Effector memory CD8-positive, alpha-beta T cell (primary cell): ENCODE measurements at regions not wholly inside any gene's neighbourhood (a gene's known extent, or its start where the extent isn't known, plus 50 kb on each side); places are given as distances from the start of the nearest gene placed in this dataset.
"Not testable (repeated sequence)": the region's sequence is repeated elsewhere in the genome, so short reads cannot be mapped to it uniquely, and the experiment has no call there.

Source experiments
- ATAC-seq: fragments of 150-1000 bp; cut with Tn5 transposase; replicated peaks from 2 replicates; pipeline ENCODE4 v1.10.0; 2021; ENCODE audit warnings: mild to moderate bottlenecking, moderate library complexity
- DNase-seq, 3 experiments: peaks; one replicate each; pipeline ENCODE4 v3.0.0; 2021
- H3K27ac Mint-ChIP-seq, 2 donors: one replicate each; pipeline ENCODE4 v1.8.0; 2022; ENCODE audit warnings: mild to moderate bottlenecking in 2 of 2, mixed read lengths in 2 of 2, moderate library complexity in 2 of 2
- H3K27me3 Mint-ChIP-seq, 2 donors: one replicate each; pipeline ENCODE4 v1.8.0; 2022; ENCODE audit warnings: mixed read lengths in 2 of 2
- H3K36me3 Mint-ChIP-seq: one replicate; pipeline ENCODE4 v1.8.0; 2022; ENCODE audit warnings: mild to moderate bottlenecking, moderate library complexity, mixed read lengths; ENCODE audit not compliant: insufficient read depth
- H3K4me1 Mint-ChIP-seq, 2 donors: one replicate each; pipeline ENCODE4 v1.8.0; 2022; ENCODE audit warnings: low read depth in 2 of 2, mixed read lengths in 2 of 2
- H3K4me3 Mint-ChIP-seq, 2 donors: one replicate each; pipeline ENCODE4 v1.8.0; 2022; ENCODE audit warnings: mild to moderate bottlenecking in 2 of 2, mixed read lengths in 2 of 2, moderate library complexity in 2 of 2
- H3K9me3 Mint-ChIP-seq, 2 donors: one replicate each; pipeline ENCODE4 v1.8.0; 2022; ENCODE audit warnings: mixed read lengths in 2 of 2

GRCh38 chr14:105920803-105921755 is 394.7 kb downstream of the TMEM121 start:
- not testable (repeated sequence) for DNase-seq, ATAC-seq, H3K27ac Mint-ChIP-seq, H3K36me3 Mint-ChIP-seq, H3K4me1 Mint-ChIP-seq, H3K4me3 Mint-ChIP-seq, H3K9me3 Mint-ChIP-seq
- H3K27me3 Mint-ChIP-seq, result peaks cover 19 to 64% of the 10 kb centered on the region in 2 donors

- peaks cover 19 to 62% of the 10 kb centered on the region in 2 donors for H3K27me3 Mint-ChIP-seq
These were observed 395.4 kb downstream of the TMEM121 start for GRCh38 chr14:105921781-105922180.

GRCh38 chr14:105923520-105924191 is 397.3 kb downstream of the TMEM121 start:
- not testable (repeated sequence) for H3K4me1 Mint-ChIP-seq, H3K9me3 Mint-ChIP-seq, H3K4me3 Mint-ChIP-seq, ATAC-seq, DNase-seq, H3K36me3 Mint-ChIP-seq
- Mint-ChIP-seq H3K27me3 (peaks cover 17 to 62% of the 10 kb centered on the region in 2 donors), H3K27ac (peak overlapping the region in 1 of 2 donors; percentile 11)

More at GRCh38 chr14:105921781-105922180, 395.4 kb downstream of the TMEM121 start:
- H3K4me1 Mint-ChIP-seq, H3K36me3 Mint-ChIP-seq, H3K27ac Mint-ChIP-seq, H3K9me3 Mint-ChIP-seq, ATAC-seq, DNase-seq, H3K4me3 Mint-ChIP-seq: not testable (repeated sequence)

- no peak for DNase-seq
- Mint-ChIP-seq H3K27ac (no peak overlapping the region), H3K4me1 (no peaks in the 10 kb centered on the region), H3K4me3 (no peak overlapping the region), H3K36me3 (peaks cover 3% of the 10 kb centered on the region), H3K9me3 (no peaks in the 10 kb centered on the region), H3K27me3 (peaks cover 19 to 60% of the 10 kb centered on the region in 2 donors)
- ATAC-seq, result no peak
These were observed 398.7 kb downstream of the TMEM121 start for GRCh38 chr14:105924951-105925591.

GRCh38 chr14:105925615-105926372 is 399.4 kb downstream of the TMEM121 start:
- DNase-seq (no peak), ATAC-seq (no peak)
- no peaks in the 10 kb centered on the region for H3K4me1 Mint-ChIP-seq
- H3K9me3 Mint-ChIP-seq, result no peaks in the 10 kb centered on the region
- peaks cover 3% of the 10 kb centered on the region for H3K36me3 Mint-ChIP-seq
- peaks cover 22 to 60% of the 10 kb centered on the region in 2 donors for H3K27me3 Mint-ChIP-seq
- no peak overlapping the region for H3K4me3 Mint-ChIP-seq
- H3K27ac Mint-ChIP-seq, result no peak overlapping the region

GRCh38 chr14:105926373-105927095 is 400.2 kb downstream of the TMEM121 start:
- peaks cover 26 to 62% of the 10 kb centered on the region in 2 donors for H3K27me3 Mint-ChIP-seq
- H3K4me1 Mint-ChIP-seq, result no peaks in the 10 kb centered on the region
- peaks cover 3% of the 10 kb centered on the region for H3K36me3 Mint-ChIP-seq
- H3K27ac Mint-ChIP-seq, result no peak overlapping the region
- H3K4me3 Mint-ChIP-seq, result no peak overlapping the region
- no peak for DNase-seq
- ATAC-seq, result no peak
- H3K9me3 Mint-ChIP-seq, result no peaks in the 10 kb centered on the region

GRCh38 chr14:105927096-105928060 is 401.0 kb downstream of the TMEM121 start:
- Mint-ChIP-seq H3K4me3 (no peak overlapping the region), H3K4me1 (no peaks in the 10 kb centered on the region), H3K27me3 (peaks cover 31 to 70% of the 10 kb centered on the region in 2 donors), H3K9me3 (no peaks in the 10 kb centered on the region), H3K36me3 (peaks cover 3% of the 10 kb centered on the region), H3K27ac (no peak overlapping the region)
- no peak for DNase-seq
- no peak for ATAC-seq

- H3K27me3 Mint-ChIP-seq, result peaks cover 36 to 76% of the 10 kb centered on the region in 2 donors
- H3K27ac Mint-ChIP-seq, DNase-seq, H3K4me1 Mint-ChIP-seq, H3K36me3 Mint-ChIP-seq, H3K9me3 Mint-ChIP-seq, ATAC-seq, H3K4me3 Mint-ChIP-seq: not testable (repeated sequence)
These were observed 402.1 kb downstream of the TMEM121 start for GRCh38 chr14:105928171-105929111.

- Mint-ChIP-seq H3K9me3 (no peaks in the 10 kb centered on the region), H3K27me3 (peaks cover 44 to 82% of the 10 kb centered on the region in 2 donors), H3K27ac (no peak overlapping the region), H3K36me3 (no peaks in the 10 kb centered on the region), H3K4me1 (no peaks in the 10 kb centered on the region), H3K4me3 (no peak overlapping the region)
- no peak for DNase-seq
- ATAC-seq, result no peak
These were observed 403.1 kb downstream of the TMEM121 start for GRCh38 chr14:105929327-105930081.

- no peak for ATAC-seq
- no peak for DNase-seq
- Mint-ChIP-seq H3K27ac (no peak overlapping the region), H3K9me3 (no peaks in the 10 kb centered on the region), H3K4me1 (no peaks in the 10 kb centered on the region), H3K36me3 (no peaks in the 10 kb centered on the region), H3K4me3 (no peak overlapping the region), H3K27me3 (peaks cover 49 to 80% of the 10 kb centered on the region in 2 donors)
These were observed 404.2 kb downstream of the TMEM121 start for GRCh38 chr14:105930572-105930971.
